Ascending aorta (tissue), 2 donors: ENCODE measurements at regions not wholly inside any gene's neighbourhood (a gene's known extent, or its start where the extent isn't known, plus 50 kb on each side); places are given as distances from the start of the nearest gene placed in this dataset.

Experiments
- DNase-seq, 2 donors: peaks; one replicate each; pipeline ENCODE4 v3.0.0-alpha.2; 2019; ENCODE audit warnings: low spot score in 2 of 2
- H3K27ac ChIP-seq, 2 donors: fragments of 200-600 bp; sonication (generic); one replicate each; pipeline ENCODE4 v1.5.1; 2016 to 2017; ENCODE audit warnings: mild to moderate bottlenecking in 1 of 2
- H3K27me3 ChIP-seq: fragments of 200-600 bp; sonication (generic); one replicate; pipeline ENCODE4 v1.5.1; 2017
- H3K36me3 ChIP-seq, 2 donors: fragments of 200-600 bp; sonication (generic); one replicate each; pipeline ENCODE4 v1.5.1; 2016
- H3K4me1 ChIP-seq, 2 donors: fragments of 200-600 bp; sonication (generic); one replicate each; pipeline ENCODE4 v1.5.1; 2016 to 2017; ENCODE audit warnings: mild to moderate bottlenecking in 1 of 2
- H3K4me3 ChIP-seq, 2 donors: fragments of 200-600 bp; sonication (generic); one replicate each; pipeline ENCODE4 v1.5.1; 2016 to 2017; ENCODE audit warnings: mild to moderate bottlenecking in 1 of 2
- H3K9me3 ChIP-seq, 2 donors: fragments of 200-600 bp; sonication (generic); one replicate each; pipeline ENCODE4 v1.5.1; 2016
- CTCF ChIP-seq, 3 experiments: fragments of 200-600 bp in 2 of 3; fragments of 450-650 bp in 1 of 3; sonication (generic) in 2 of 3; IDR thresholded peaks; one replicate each; pipeline ENCODE4 v1.5.1; 2016 to 2019; ENCODE audit warnings: antibody characterized with exemption in 3 of 3, mild to moderate bottlenecking in 1 of 3, moderate library complexity in 1 of 3
- intact Hi-C: fragments of 100-400 bp; cut with DNase I; formaldehyde crosslinking; loops from one replicate; pipeline ENCODE4 v1.15.1; 2023

- Histone ChIP-seq H3K4me3 (no peak overlapping the region), H3K9me3 (no peaks in the 10 kb centered on the region), H3K27me3 (no peaks in the 10 kb centered on the region), H3K36me3 (no peaks in the 10 kb centered on the region), H3K27ac (no peak overlapping the region), H3K4me1 (no peaks in the 10 kb centered on the region)
- intact Hi-C loops, result no loop called here
- TF ChIP-seq CTCF (IDR thresholded peaks at IDR 0.05), result no peak
- no peak for DNase-seq
These were observed 81.7 kb upstream of the TMPRSS2 start for GRCh38 chr21:41589620-41590175.

- Histone ChIP-seq H3K36me3 (no peaks in the 10 kb centered on the region), H3K4me3 (no peak overlapping the region), H3K4me1 (no peaks in the 10 kb centered on the region), H3K27ac (no peak overlapping the region), H3K9me3 (no peaks in the 10 kb centered on the region), H3K27me3 (no peaks in the 10 kb centered on the region)
- TF ChIP-seq CTCF (IDR thresholded peaks at IDR 0.05), result no peak
- intact Hi-C loops, result no loop called here
- DNase-seq, result peak in 1 of 2 donors; percentile 30
These were observed 81.2 kb upstream of the TMPRSS2 start for GRCh38 chr21:41589131-41589530.

GRCh38 chr21:41585199-41585994 lies 77.4 kb upstream of the TMPRSS2 start:
- no peak for TF ChIP-seq CTCF (IDR thresholded peaks at IDR 0.05)
- Histone ChIP-seq H3K9me3 (no peaks in the 10 kb centered on the region), H3K27ac (no peak overlapping the region), H3K4me1 (no peaks in the 10 kb centered on the region), H3K27me3 (no peaks in the 10 kb centered on the region), H3K36me3 (no peaks in the 10 kb centered on the region), H3K4me3 (no peak overlapping the region)
- peak in 1 of 2 donors; percentile 38 for DNase-seq
- intact Hi-C loops, result no loop called here

- no peak overlapping the region for H3K27ac ChIP-seq
- peak in 1 of 2 donors; percentile 4 for DNase-seq
- no peaks in the 10 kb centered on the region for H3K27me3 ChIP-seq
- no peaks in the 10 kb centered on the region for H3K4me1 ChIP-seq
- no peak overlapping the region for H3K4me3 ChIP-seq
- H3K36me3 ChIP-seq, result no peaks in the 10 kb centered on the region
- no peaks in the 10 kb centered on the region for H3K9me3 ChIP-seq
- no peak for TF ChIP-seq CTCF (IDR thresholded peaks at IDR 0.05)
- intact Hi-C loops, result no loop called here
These were observed 76.7 kb upstream of the TMPRSS2 start for GRCh38 chr21:41584603-41585176.

- H3K4me3 ChIP-seq, result no peak overlapping the region
- intact Hi-C loops, result no loop called here
- no peaks in the 10 kb centered on the region for H3K36me3 ChIP-seq
- no peaks in the 10 kb centered on the region for H3K4me1 ChIP-seq
- no peak for TF ChIP-seq CTCF (IDR thresholded peaks at IDR 0.05)
- H3K27ac ChIP-seq, result no peak overlapping the region
- H3K9me3 ChIP-seq, result peaks cover 0 to 5% of the 10 kb centered on the region in 2 donors
- H3K27me3 ChIP-seq, result no peaks in the 10 kb centered on the region
- no peak for DNase-seq
These were observed 75.4 kb upstream of the TMPRSS2 start for GRCh38 chr21:41583274-41583790.
